C4-2B (cell line): ENCODE measurements at regions not wholly inside any gene's neighbourhood (a gene's known extent, or its start where the extent isn't known, plus 50 kb on each side); places are given as distances from the start of the nearest gene placed in this dataset.

Experiments
- CTCF ChIP-seq: fragments of 450-650 bp; conservative IDR thresholded peaks from 2 replicates; pipeline ENCODE4 v1.5.1; 2017; ENCODE audit warnings: mild to moderate bottlenecking
- ZFX ChIP-seq: fragments of 450-650 bp; IDR thresholded peaks from 2 replicates; pipeline ENCODE4 v1.6.1; 2017

DNA sequence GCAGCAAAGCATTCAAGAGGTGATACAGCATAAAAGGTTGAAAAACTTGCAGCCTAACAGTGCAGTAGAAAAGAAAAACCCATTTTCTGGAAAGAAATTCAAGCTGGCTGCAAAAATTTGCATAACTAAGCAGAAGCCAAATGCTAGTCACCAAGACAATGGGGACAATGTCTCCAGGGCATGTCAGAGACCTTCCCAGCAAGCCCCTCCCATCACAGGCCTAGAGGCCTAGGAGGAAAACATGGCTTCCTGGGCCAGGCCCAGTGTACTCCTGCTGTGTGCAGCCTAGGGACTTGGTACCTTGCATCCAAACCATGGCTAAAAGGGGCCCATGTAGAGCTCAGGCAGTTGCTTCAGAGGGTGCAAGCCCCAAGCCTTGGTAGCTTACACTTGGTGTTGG is 405.1 kb upstream of the CYRIA start:
- TF ChIP-seq CTCF (no peak), ZFX (no peak)
